A673 (cell line): ENCODE measurements at regions not wholly inside any gene's neighbourhood (a gene's known extent, or its start where the extent isn't known, plus 50 kb on each side); places are given as distances from the start of the nearest gene placed in this dataset.

Experiments used
- BruUV-seq: library from RNA; stranded (reverse); fragments of 400-500 nt; replicated peaks from 2 replicates; lab custom pipeline; 2021; lab: Mats Ljungman, UMichigan
- CTCF ChIA-PET: fragments of 300-600 bp; sonication (Branson Sonifier 250); formaldehyde crosslinking; loops from one replicate; lab custom pipeline; 2022; ENCODE audit warnings: antibody characterized with exemption; lab: Charles Lee
- POLR2A ChIA-PET: fragments of 300-600 bp; sonication (Branson Sonifier 250); formaldehyde crosslinking; loops from one replicate; lab custom pipeline; 2022; ENCODE audit warnings: antibody characterized with exemption; ENCODE audit not compliant: low non-redundant PET; lab: Charles Lee
- DNase-seq: peaks from one replicate; pipeline ENCODE4 v3.0.0-alpha.2; 2015; ENCODE audit warnings: low spot score
- H3K27ac ChIP-seq: fragments of 200-600 bp; sonication (generic); 2 replicates; pipeline ENCODE4 v1.5.1; 2016; ENCODE audit warnings: mixed run types, low read depth, mild to moderate bottlenecking, mixed read lengths, antibody characterized with exemption, low read length; ENCODE audit not compliant: poor library complexity, severe bottlenecking
- H3K27me3 ChIP-seq: fragments of 200-600 bp; sonication (generic); replicated peaks from 2 replicates; pipeline ENCODE4 v1.6.1; 2017; ENCODE audit warnings: mixed run types, low read depth, mild to moderate bottlenecking, mixed read lengths, antibody characterized with exemption, low read length; ENCODE audit not compliant: insufficient read depth, poor library complexity
- H3K36me3 ChIP-seq: fragments of 200-600 bp; sonication (generic); 2 replicates; pipeline ENCODE4 v1.6.1; 2016; ENCODE audit warnings: mixed run types, mild to moderate bottlenecking, mixed read lengths, antibody characterized with exemption, low read length; ENCODE audit not compliant: insufficient read depth, poor library complexity, severe bottlenecking
- H3K4me1 ChIP-seq: fragments of 200-600 bp; sonication (generic); 2 replicates; pipeline ENCODE4 v1.6.1; 2017; ENCODE audit warnings: mixed run types, mild to moderate bottlenecking, mixed read lengths, antibody characterized with exemption, low read length; ENCODE audit not compliant: insufficient read depth, poor library complexity, severe bottlenecking
- H3K4me3 ChIP-seq: fragments of 200-600 bp; sonication (generic); 2 replicates; pipeline ENCODE4 v1.5.1; 2016; ENCODE audit warnings: low read depth, mixed run types, mild to moderate bottlenecking, mixed read lengths, low read length; ENCODE audit not compliant: poor library complexity, severe bottlenecking
- H3K9me3 ChIP-seq: fragments of 200-600 bp; sonication (generic); 2 replicates; pipeline ENCODE4 v1.6.1; 2016; ENCODE audit warnings: mixed run types, low read depth, mild to moderate bottlenecking, mixed read lengths, antibody characterized with exemption, low read length; ENCODE audit not compliant: poor library complexity, severe bottlenecking
- CTCF ChIP-seq: fragments of 300-800, 200-600 bp; sonication (generic); conservative IDR thresholded peaks from 2 replicates; pipeline ENCODE4 v1.5.1; 2017; ENCODE audit warnings: low read depth, mild to moderate bottlenecking, antibody characterized with exemption, low read length, moderate library complexity, mixed read lengths
- EZH2 ChIP-seq: fragments of 200-600 bp; sonication (generic); IDR thresholded peaks from 2 replicates; pipeline ENCODE4 v1.6.1; 2017; ENCODE audit warnings: borderline replicate concordance, low read depth, mild to moderate bottlenecking, mixed read lengths, antibody characterized with exemption, low read length; ENCODE audit not compliant: poor library complexity, severe bottlenecking
- intact Hi-C: fragments of 100-400 bp; cut with micrococcal nuclease; formaldehyde crosslinking; loops from one replicate; pipeline ENCODE4 v1.10.0; 2022; ENCODE audit not compliant: unreplicated experiment

GRCh38 chr10:10513898-10514297, 503.8 kb upstream of the CELF2 start:
- intact Hi-C loops: no loop called here
- DNase-seq: no peak
- POLR2A ChIA-PET: no interaction called here

GRCh38 chr10:10514797-10515196, 502.9 kb upstream of the CELF2 start:
- Histone ChIP-seq H3K27me3 (peaks cover 4% of the 10 kb centered on the region), H3K36me3 (no peaks in the 10 kb centered on the region), H3K4me3 (no peak overlapping the region), H3K27ac (no peak overlapping the region), H3K9me3 (no peaks in the 10 kb centered on the region), H3K4me1 (no peaks in the 10 kb centered on the region)
- TF ChIP-seq EZH2: no peak
- intact Hi-C loops: no loop called here
- BruUV-seq: no TSS peak
- ChIA-PET CTCF (no interaction called here), POLR2A (no interaction called here)
- no peak for DNase-seq

More at GRCh38 chr10:10513898-10514297, 503.8 kb upstream of the CELF2 start:
- no peaks in the 10 kb centered on the region for H3K4me1 ChIP-seq
- BruUV-seq: no TSS peak
- CTCF ChIA-PET: no interaction called here
- H3K4me3 ChIP-seq: no peak overlapping the region
- H3K27ac ChIP-seq: no peak overlapping the region
- no peaks in the 10 kb centered on the region for H3K27me3 ChIP-seq
- TF ChIP-seq CTCF (no peak), EZH2 (no peak)
- no peaks in the 10 kb centered on the region for H3K9me3 ChIP-seq
- H3K36me3 ChIP-seq: no peaks in the 10 kb centered on the region

- no peak for DNase-seq
- no peak overlapping the region for H3K27ac ChIP-seq
- H3K9me3 ChIP-seq: no peaks in the 10 kb centered on the region
- H3K4me3 ChIP-seq: no peak overlapping the region
- H3K36me3 ChIP-seq: no peaks in the 10 kb centered on the region
- POLR2A ChIA-PET: no interaction called here
- CTCF ChIA-PET: no interaction called here
- BruUV-seq: no TSS peak
- H3K4me1 ChIP-seq: no peaks in the 10 kb centered on the region
- TF ChIP-seq CTCF (no peak), EZH2 (no peak)
- intact Hi-C loops: no loop called here
- H3K27me3 ChIP-seq: peaks cover 13% of the 10 kb centered on the region
Observed at GRCh38 chr10:10515479-10516204, 502.0 kb upstream of the CELF2 start.
